HG02970 (cell line): ENCODE measurements at regions not wholly inside any gene's neighbourhood (a gene's known extent, or its start where the extent isn't known, plus 50 kb on each side); places are given as distances from the start of the nearest gene placed in this dataset.
"Not testable (repeated sequence)": the region's sequence is repeated elsewhere in the genome, so short reads cannot be mapped to it uniquely, and the experiment has no call there.

Source experiments
- ATAC-seq: cut with Tn5 transposase; IDR thresholded peaks from one replicate; pipeline ENCODE4 v1.9.1; 2021; ENCODE audit warnings: mild to moderate bottlenecking, moderate library complexity, moderate number of reproducible peaks; ENCODE audit not compliant: unreplicated experiment, low FRiP score

GRCh38 chr13:101003566-101003965 lies 329.0 kb upstream of the TMTC4 start:
- no peak for ATAC-seq

- ATAC-seq, result no peak
Observed at GRCh38 chr13:100989392-100989791, 314.8 kb upstream of the TMTC4 start.

DNA sequence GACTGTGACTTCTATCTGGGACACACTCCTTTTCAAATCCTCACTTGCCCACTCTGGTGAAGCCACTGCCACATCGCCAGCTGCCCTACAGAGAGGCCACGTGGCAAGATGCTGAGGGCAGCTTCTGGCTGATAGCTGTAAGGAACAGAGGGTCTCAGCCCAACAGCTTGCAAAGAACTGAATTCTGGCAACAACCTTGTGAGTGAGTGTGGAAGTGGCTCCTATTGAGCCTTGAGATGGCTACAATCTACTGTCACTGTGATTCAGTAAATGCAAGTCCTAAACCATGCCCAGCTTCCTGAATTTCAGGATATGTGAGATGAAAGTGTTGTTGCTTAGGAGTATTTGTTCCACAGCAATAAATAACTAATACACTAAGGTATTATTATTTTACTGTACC lies 314.3 kb upstream of the TMTC4 start:
- ATAC-seq, result no peak

DNA sequence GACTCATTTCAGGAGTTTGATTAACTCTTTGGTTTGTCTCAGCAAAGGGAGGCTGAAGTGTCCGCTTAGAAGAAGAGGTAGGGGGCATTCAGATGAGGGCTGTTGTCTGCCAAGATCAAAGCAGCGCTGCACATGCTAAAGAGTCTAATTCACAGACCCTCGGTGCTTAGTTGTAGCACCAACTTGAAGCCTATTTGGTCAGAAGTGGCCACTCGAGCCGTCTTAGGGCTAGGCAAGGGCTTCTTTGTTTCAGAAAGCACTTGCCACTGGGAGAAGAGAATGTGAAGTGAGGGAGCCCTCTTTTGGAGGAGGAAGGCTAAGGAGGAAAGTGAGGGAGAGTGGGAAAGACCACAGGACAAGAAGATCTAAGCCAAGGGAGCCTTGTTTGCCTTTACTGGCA lies 313.4 kb upstream of the TMTC4 start:
- ATAC-seq, result no peak

DNA sequence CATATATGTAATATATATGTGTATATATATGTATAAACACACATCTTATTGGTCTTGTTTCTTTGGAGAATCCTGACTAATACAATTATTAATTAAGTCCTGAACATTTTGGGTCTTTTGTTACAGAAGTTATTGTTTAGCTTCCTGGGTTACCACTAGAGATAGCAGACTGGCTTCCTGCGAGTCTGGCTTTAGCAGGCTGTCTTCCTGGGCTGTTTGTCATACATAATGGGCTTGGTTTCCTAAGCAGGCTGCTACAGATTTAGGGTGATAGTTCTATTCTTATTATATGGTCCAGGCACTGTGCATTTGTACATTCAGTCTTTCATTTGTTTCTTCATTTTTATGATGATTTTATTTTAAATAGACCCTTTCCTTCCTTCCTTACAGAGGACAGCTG lies 312.0 kb upstream of the TMTC4 start:
- no peak for ATAC-seq

DNA sequence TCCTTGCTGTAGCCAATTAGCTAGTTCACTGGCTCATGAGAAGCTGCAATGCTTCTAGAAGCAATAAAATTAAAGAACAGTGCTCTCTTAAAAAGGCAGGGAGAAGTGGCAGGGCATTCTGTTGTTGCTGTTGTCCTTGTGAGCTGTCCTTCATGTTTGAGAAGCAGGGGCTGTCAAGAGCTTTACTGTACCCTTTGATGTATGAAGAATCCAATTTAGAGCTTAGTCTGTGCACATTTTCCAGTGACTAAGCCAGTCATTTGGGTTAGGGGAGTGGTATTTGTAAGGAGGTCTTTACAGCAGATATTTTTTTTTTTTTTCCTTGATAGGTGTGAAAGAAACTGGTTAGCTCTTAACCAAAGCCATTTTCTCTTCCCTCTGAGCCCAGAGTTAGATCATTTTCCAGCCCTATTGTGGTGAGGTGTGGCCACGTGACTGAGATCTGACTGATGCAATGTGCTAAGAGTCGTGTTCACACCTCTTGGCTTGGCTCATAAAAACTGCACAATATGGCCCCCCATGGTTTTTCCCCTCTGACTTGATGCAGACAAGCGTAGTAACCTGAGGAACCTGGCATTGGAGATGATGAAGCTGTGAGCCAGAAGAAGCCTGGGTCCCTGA lies 309.6 kb upstream of the TMTC4 start:
- ATAC-seq, result no peak

GRCh38 chr13:100983111-100983510 lies 308.5 kb upstream of the TMTC4 start:
- no peak for ATAC-seq

DNA sequence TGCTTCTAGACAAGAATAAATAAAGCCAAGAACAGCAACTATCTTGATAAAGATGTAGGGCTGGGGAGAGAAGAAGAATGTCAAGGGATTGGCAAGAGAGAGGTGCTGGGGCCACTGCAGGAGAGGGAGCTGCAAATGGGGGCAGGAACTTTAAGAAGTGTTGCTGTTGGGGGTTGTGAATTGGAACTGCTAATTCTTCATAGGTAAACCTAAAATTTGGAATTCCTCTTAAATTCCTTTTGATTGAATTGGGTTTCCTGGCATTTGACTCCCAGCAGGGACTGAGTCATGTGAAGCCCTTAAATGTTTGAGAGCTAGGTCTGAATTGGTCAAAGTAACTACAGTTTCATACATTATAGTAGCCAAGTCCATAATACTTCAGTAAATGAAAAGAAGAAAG lies 305.6 kb upstream of the TMTC4 start:
- ATAC-seq, result no peak

DNA sequence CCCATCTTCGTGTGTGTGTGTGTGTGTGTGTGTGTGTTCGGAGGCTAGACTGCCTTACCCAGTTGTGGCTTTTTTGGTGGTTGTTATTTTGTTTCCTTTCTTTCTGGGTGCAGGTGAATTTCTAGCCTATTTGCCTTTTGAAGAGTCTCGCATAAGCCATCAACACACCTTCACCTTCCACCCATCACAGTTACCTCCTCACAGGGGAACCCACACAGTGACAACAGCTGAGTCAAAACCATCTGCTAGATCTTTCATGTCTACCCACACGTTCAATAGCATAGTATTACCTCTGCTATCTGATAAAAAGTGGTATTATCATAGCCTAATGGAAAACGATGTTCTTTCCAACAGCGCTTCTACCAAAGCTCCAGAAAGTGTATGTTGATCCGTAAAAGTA lies 303.2 kb upstream of the TMTC4 start:
- no peak for ATAC-seq

- no peak for ATAC-seq
Observed at GRCh38 chr13:100976993-100977392, 302.4 kb upstream of the TMTC4 start.

DNA sequence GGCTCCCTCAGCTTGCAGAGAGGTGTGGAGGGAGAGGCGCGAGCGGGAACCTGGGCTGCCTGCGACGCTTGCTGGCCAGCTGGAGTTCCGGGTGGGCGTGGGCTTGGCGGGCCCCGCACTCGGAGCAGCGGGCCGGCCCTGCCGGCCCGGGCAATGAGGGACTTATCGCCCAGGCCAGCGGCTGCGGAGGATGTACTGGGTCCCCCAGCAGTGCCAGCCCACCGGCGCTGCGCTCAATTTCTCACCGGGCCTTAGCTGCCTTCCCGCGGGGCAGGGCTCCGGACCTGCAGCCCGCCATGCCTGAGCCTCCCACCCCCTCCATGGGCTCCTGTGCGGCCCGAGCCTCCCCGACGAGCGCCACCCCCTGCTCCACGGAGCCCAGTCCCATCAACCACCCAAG lies 301.1 kb upstream of the TMTC4 start:
- not testable (repeated sequence) for ATAC-seq

GRCh38 chr13:100962585-100962984 lies 288.0 kb upstream of the TMTC4 start:
- ATAC-seq, result no peak

GRCh38 chr13:100961186-100961585 lies 286.6 kb upstream of the TMTC4 start:
- ATAC-seq, result no peak

GRCh38 chr13:100958831-100959230 lies 284.2 kb upstream of the TMTC4 start:
- no peak for ATAC-seq

- no peak for ATAC-seq
Observed at GRCh38 chr13:100957741-100958140, 283.1 kb upstream of the TMTC4 start.

GRCh38 chr13:100954430-100955305 lies 280.1 kb upstream of the TMTC4 start:
- no peak for ATAC-seq

DNA sequence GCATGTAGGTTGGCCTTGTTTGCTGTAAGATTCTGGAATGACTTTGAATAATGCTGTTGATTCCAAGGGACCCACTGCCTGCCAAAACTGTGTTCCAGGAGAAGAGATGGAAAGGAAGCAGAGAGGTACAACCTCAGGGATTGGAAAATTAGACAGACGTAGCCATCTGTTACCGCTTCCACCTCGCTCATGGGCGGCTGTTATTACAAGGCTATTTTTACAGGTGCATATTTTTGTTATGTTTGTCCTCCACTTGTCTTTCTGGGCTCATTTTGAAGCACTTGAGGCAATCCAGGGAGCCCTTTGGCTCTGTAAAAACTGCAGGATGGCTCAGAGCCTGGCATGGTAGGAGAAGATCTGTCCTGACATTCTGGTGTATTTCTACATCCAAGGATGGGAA lies 276.4 kb upstream of the TMTC4 start:
- ATAC-seq, result no peak

DNA sequence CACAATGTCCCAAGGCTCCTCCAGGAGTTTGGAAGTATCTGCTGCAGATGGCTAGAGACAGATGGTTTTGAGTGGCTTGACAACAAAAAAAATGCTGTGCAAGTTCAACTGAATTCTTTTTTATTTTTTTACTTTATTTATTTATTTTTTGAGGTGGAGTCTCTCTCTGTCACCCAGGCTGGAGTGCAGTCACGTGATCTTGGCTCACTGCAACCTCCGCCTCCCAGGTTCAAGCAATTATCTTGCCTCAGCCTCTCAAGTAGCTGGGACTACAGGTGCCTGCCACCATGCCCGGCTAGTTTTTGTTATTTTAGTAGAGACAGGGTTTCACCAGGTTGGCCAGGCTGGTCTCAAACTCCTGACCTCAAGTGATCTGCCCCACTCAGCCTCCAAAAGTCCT lies 274.3 kb upstream of the TMTC4 start:
- not testable (repeated sequence) for ATAC-seq

DNA sequence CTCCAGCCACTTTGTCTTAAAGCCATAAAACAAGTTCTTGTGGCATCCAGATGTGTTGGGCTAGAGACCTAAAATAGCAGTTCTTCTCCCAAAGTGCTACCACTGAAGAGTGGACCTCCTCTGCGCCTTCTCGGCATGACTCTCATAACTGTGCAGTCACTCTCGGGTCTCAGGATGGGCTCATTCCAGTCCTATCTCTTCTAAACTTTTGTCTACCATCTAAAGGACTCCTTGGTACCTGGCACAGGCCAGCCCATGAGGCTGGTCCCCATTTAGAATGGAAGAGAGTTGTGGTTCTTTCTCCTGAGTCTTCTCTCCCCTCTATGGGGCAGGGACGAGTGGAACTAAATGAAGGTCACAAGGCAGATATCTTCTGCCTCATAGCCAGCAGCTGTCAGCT lies 272.0 kb upstream of the TMTC4 start:
- no peak for ATAC-seq

- ATAC-seq, result no peak
Observed at GRCh38 chr13:100944791-100945345, 270.3 kb upstream of the TMTC4 start.

- no peak for ATAC-seq
Observed at GRCh38 chr13:100942742-100943141, 268.1 kb upstream of the TMTC4 start.
